GM13977 (cell line): ENCODE measurements at regions not wholly inside any gene's neighbourhood (a gene's known extent, or its start where the extent isn't known, plus 50 kb on each side); places are given as distances from the start of the nearest gene placed in this dataset.

ENCODE experiments used
- DNase-seq: peaks from one replicate; pipeline ENCODE4 v3.0.0; 2012; ENCODE audit warnings: low spot score
- in situ Hi-C: fragments of 300-500 bp; cut with MboI; formaldehyde crosslinking; loops from one replicate; pipeline ENCODE4 v1.12.0; 2022; ENCODE audit warnings: low sequenced_read_pairs, low pct_unique_long_range_greater_than_20kb, mixed read lengths, inconsistent platforms; ENCODE audit not compliant: unreplicated experiment
- TF ChIP-seq, protein P1 (sequence below): IDR thresholded peaks from 2 replicates; pipeline ENCODE4 v1.5.1; 2012; ENCODE audit warnings: mild to moderate bottlenecking, control low read depth; ENCODE audit not compliant: insufficient read depth; ENCODE audit errors: extremely low read depth, missing control alignments

DNA sequence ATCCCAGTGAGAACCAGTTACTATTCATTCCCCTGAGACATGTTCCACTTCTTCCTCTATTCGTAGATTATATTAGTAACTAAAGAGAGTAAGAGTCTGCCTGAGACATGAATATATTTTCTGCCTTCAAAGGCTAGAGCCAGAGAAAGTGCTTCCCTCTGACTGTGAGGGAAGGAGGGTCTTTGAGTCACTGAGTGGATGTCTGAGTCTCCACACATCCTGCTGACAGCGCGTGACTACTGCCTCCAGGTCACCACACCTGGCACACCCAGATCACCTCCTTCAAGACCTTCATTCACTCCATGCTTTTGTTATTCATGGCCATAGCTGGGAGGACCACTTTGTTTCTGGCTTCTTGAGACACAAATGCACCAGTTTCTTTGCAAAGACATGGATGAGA lies 135.6 kb downstream of the SOX2 start:
- no peak for DNase-seq
- TF ChIP-seq, protein P1, sequence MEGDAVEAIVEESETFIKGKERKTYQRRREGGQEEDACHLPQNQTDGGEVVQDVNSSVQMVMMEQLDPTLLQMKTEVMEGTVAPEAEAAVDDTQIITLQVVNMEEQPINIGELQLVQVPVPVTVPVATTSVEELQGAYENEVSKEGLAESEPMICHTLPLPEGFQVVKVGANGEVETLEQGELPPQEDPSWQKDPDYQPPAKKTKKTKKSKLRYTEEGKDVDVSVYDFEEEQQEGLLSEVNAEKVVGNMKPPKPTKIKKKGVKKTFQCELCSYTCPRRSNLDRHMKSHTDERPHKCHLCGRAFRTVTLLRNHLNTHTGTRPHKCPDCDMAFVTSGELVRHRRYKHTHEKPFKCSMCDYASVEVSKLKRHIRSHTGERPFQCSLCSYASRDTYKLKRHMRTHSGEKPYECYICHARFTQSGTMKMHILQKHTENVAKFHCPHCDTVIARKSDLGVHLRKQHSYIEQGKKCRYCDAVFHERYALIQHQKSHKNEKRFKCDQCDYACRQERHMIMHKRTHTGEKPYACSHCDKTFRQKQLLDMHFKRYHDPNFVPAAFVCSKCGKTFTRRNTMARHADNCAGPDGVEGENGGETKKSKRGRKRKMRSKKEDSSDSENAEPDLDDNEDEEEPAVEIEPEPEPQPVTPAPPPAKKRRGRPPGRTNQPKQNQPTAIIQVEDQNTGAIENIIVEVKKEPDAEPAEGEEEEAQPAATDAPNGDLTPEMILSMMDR: no peak
- in situ Hi-C loops: no loop called here

DNA sequence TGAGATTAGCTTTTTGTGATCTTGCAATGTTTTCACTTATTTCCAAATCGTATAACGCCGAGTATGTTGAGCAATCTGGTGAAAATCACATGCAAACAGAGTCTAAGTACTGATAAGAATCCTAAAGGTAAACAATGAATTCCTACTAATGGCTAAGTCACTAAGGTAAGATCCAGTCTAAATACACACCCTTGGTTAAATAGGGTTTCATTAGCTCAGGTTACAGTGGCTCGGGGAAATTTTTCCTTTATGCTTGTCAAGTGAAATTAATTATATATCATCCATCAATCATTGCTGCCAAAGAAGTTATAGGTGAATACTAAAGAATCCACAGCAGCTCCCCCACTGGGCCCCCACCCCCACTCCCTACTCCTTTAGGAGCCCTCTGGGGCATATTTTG lies 139.3 kb downstream of the SOX2 start:
- in situ Hi-C loops: no loop called here
- TF ChIP-seq, protein P1: no peak
- DNase-seq: no peak

DNA sequence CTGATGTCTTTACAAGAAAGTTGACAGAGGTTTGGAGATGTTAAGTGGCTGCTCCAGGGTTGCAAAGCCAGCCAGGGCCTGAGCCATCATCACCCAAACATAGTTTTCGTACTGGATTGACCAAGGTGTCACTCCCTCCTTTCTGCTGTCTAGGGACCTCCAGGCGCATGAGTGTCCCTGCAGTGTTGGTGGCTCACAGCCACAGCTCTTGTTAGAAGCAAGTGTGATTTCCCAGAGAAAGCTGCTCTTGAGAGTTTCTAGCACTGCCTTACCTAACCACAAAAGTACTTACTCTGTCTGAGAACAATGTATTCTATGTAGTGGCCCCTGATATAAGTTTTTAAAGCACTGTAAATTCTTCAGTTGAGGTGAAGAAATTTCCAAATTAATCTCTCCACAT lies 144.1 kb downstream of the SOX2 start:
- in situ Hi-C loops: no loop called here
- no peak for DNase-seq

DNA sequence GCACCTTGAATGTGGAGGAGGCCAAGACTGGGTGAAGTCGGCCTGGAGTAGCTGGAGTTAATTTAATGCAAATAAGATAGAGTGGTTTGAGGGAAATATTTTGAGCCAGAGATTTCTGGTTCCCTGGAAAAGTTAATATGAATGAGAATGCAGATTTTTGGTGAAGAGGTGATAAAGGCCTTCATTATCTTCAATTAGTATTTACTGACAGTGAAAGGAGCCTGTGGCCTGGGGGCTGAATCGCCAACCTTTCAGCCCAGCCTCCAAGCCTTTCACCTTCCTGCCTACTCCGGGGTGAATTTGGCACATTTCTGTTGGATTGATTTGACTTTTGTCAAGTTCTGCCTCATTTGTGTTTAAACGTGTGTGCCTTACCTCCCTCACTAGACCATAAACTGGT lies 147.8 kb downstream of the SOX2 start:
- TF ChIP-seq, protein P1: no peak
- in situ Hi-C loops: no loop called here
- no peak for DNase-seq

More for the DNA sequence above, 144.1 kb downstream of the SOX2 start:
- TF ChIP-seq, protein P1: no peak

DNA sequence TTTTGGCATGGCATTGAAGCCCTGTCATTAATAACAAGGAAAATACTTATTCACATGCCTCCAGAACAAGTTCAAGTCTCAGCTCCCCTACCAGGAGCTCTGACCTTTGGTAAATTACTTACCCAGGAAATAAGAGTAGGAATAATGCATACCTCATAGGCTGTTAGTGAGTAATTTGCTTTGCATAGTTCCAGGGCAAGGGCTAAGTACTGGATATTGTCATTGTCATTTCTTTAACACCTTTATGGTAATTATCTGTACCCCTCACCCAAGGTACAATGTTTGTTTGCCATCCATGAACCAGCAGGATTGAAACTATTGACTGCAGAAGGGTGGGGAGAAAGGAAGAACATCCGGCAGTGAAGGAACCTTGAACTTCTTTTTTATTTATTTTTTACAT lies 148.5 kb downstream of the SOX2 start:
- TF ChIP-seq, protein P1: no peak
- in situ Hi-C loops: no loop called here
- DNase-seq: no peak

DNA sequence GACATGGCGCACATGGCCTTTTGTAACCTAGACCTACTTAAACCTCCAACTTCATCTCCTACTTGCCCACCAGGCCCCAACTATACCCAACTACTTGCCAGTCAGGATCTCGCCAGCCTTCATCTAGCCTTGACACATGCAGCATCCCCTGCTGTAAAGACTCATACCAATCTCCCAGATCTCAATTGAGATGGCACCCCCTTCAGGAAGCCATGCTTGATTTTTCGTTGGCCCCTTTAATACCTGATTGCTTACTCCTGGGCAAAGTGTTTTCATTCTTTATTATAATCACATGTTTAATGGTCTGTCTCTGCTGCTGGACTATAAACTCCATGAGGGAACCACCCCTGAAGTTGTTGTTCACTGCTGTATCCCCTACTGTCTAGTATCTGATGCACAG lies 150.8 kb downstream of the SOX2 start:
- TF ChIP-seq, protein P1: no peak
- DNase-seq: no peak
- in situ Hi-C loops: no loop called here

DNA sequence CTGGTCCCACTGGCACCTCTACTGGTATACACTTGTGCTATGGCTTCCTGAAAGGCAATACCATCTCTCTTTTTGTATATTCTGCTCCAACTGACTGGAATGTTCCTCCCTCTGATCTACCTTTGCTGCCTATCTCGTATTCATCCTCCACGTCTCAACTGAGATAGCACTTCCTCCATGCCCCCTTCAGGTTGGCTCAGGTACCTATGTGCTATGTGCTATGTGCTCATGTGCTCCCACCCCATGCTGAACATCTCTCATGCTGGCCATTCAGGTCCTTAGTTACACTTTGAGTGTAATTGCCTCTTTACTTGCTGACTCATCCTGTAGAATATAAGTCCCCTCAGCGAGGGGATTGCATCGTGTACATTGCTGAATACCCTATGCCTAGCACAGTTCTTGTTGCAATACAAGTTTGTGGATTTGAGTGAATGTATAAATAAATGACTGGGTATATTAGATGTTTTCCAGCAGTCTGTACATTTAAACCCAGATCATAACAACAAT lies 156.9 kb downstream of the SOX2 start:
- TF ChIP-seq, protein P1: no peak
- no peak for DNase-seq
- in situ Hi-C loops: no loop called here
